ENCODE measurements at regions not wholly inside any gene's neighbourhood (a gene's known extent, or its start where the extent isn't known, plus 50 kb on each side); places are given as distances from the start of the nearest gene placed in this dataset.
"Not testable (repeated sequence)": the region's sequence is repeated elsewhere in the genome, so short reads cannot be mapped to it uniquely, and the experiment has no call there.

DNA sequence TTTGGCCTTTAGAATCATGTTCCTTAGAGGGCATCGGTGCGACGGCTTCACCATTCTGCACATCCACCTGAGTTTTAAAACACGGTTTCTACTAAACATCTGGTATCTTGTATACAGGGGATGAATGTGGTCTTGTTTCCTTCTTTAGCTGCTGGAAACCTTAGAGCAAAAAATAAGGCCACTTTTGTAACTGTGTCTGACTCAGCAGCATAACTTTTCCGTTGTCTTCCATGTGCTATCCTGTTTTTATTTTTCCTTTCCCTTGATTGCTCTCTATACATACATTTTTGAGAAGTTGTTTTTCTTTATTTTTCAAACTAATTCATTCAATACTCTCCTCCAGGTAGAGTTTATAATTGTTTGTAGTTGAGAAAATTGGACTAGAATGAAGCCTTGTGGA, 108.8 kb upstream of the PCED1B start:
- intact Hi-C loops (cut with DNase I; ENCODE audit: low total_unique reads), result no loop called here
- ATAC-seq, result peak; percentile 43 to 47

DNA sequence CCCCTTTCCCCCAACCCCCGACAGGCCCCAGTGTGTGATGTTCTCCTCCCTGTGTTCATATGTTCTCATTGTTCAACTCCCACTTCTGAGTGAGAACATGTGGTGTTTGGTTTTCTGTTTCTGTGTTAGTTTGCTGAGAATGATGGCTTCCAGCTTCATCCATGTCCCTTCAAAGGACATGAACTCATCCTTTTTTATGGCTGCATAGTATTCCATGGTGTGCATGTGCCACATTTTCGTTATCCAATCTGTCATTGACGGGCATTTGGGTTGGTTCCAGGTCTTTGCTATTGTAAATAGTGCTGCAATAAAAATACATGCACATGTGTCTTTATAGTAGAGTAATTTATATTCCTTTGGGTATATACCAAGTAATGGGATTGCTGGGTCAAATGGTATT, 105.5 kb upstream of the PCED1B start:
- H3K4me1 ChIP-seq; H3K9me3 ChIP-seq; in situ Hi-C loops (cut with MboI; ENCODE audit: low sequenced_read_pairs in 4 of 4); ATAC-seq; intact Hi-C loops (cut with DNase I; ENCODE audit: low total_unique reads); DNase-seq; H3K4me3 ChIP-seq; H3K27me3 ChIP-seq; H3K27ac ChIP-seq; H3K36me3 ChIP-seq: not testable (repeated sequence)

More for the DNA sequence above, 108.8 kb upstream of the PCED1B start:
- TF ChIP-seq POLR2A (IDR thresholded peaks at IDR 0.05), result no peak
- TF ChIP-seq, protein P1, sequence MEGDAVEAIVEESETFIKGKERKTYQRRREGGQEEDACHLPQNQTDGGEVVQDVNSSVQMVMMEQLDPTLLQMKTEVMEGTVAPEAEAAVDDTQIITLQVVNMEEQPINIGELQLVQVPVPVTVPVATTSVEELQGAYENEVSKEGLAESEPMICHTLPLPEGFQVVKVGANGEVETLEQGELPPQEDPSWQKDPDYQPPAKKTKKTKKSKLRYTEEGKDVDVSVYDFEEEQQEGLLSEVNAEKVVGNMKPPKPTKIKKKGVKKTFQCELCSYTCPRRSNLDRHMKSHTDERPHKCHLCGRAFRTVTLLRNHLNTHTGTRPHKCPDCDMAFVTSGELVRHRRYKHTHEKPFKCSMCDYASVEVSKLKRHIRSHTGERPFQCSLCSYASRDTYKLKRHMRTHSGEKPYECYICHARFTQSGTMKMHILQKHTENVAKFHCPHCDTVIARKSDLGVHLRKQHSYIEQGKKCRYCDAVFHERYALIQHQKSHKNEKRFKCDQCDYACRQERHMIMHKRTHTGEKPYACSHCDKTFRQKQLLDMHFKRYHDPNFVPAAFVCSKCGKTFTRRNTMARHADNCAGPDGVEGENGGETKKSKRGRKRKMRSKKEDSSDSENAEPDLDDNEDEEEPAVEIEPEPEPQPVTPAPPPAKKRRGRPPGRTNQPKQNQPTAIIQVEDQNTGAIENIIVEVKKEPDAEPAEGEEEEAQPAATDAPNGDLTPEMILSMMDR (IDR thresholded peaks at IDR 0.05 in 4 of 5, conservative IDR thresholded peaks at IDR 0.05 in 1 of 5), result no peak
- H3K27me3 ChIP-seq, result no peaks in the 10 kb centered on the region
- no peaks in the 10 kb centered on the region for H3K36me3 ChIP-seq
- in situ Hi-C loops (cut with MboI; ENCODE audit: low sequenced_read_pairs in 4 of 4), result no loop called here
- peaks cover 5% of the 10 kb centered on the region in 2 donors for H3K4me1 ChIP-seq
- peak overlapping the region in 2 of 4 donors; percentile 3 to 6 for H3K27ac ChIP-seq
- no peak overlapping the region for H3K4me3 ChIP-seq
- no peak for DNase-seq
- H3K9me3 ChIP-seq, result no peaks in the 10 kb centered on the region

DNA sequence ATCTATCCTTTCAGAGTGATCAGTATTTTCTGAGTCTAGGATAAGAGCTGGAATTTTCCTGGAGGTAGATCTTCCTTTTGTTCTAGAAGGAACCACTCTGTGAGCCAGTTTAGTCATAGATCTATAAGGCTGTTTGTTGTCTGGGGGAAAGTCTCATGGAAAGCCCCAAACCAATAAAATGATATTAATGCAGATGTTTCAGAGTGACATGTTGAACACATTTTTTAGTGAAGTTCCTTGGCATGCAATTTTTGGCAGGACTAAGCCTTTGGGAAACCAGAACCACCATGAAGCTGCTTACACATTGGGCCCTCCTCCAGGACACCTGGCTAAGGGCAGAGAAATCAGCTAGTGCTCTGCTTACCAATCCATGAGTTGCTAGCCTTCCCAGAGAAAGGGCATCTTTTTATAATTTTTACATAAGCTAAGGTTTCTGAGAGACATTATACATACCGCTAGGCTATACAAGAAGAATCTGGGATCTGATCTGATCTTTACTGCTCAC, 101.5 kb upstream of the PCED1B start:
- in situ Hi-C loops (cut with MboI; ENCODE audit: low sequenced_read_pairs in 4 of 4), result loop anchor here in 1 of 4 donors (25.0 kb wide), 1 partner anchor 816 kb away; no protein-coding TSS in a partner anchor

DNA sequence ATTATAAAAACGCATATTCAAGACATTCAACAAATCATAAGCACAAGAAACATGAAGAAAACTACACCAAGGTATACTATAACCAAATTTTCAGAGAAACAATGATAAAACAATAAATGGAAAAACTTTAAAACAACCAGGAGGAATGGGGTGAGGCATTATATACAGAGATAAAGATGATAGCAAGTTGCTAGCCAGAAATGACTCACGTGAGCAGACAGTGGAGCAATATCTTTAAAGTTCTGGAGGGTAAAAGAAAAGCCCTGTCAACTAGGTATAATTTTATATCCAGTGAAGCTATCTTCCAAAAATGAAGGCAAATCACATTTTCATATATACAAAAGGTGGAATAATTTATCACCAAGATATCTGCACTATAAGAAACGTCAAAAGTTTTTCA, 97.8 kb upstream of the PCED1B start:
- intact Hi-C loops (cut with DNase I; ENCODE audit: low total_unique reads), result no loop called here
- Histone ChIP-seq H3K36me3 (no peaks in the 10 kb centered on the region), H3K4me3 (no peak overlapping the region), H3K9me3 (no peaks in the 10 kb centered on the region), H3K27me3 (no peaks in the 10 kb centered on the region), H3K27ac (no peak overlapping the region), H3K4me1 (peaks cover 3 to 10% of the 10 kb centered on the region in 2 donors)
- TF ChIP-seq POLR2A (IDR thresholded peaks at IDR 0.05), result no peak
- TF ChIP-seq, protein P1 (IDR thresholded peaks at IDR 0.05 in 4 of 5, conservative IDR thresholded peaks at IDR 0.05 in 1 of 5), result no peak
- DNase-seq (no peak), ATAC-seq (no peak)
- in situ Hi-C loops (cut with MboI; ENCODE audit: low sequenced_read_pairs in 4 of 4), result loop anchor here in 1 of 4 donors (25.0 kb wide), 1 partner anchor 819 kb away; no protein-coding TSS in a partner anchor

More for the DNA sequence above, 101.5 kb upstream of the PCED1B start:
- H3K4me1 ChIP-seq, result no peaks in the 10 kb centered on the region
- no peaks in the 10 kb centered on the region for H3K27me3 ChIP-seq
- no peaks in the 10 kb centered on the region for H3K36me3 ChIP-seq
- no peak for ATAC-seq
- no peak overlapping the region for H3K4me3 ChIP-seq
- no peaks in the 10 kb centered on the region for H3K9me3 ChIP-seq
- intact Hi-C loops (cut with DNase I; ENCODE audit: low total_unique reads), result no loop called here
- H3K27ac ChIP-seq, result no peak overlapping the region
- TF ChIP-seq, protein P1 (IDR thresholded peaks at IDR 0.05 in 4 of 5, conservative IDR thresholded peaks at IDR 0.05 in 1 of 5), result no peak
- no peak for TF ChIP-seq POLR2A (IDR thresholded peaks at IDR 0.05)
- no peak for DNase-seq

DNA sequence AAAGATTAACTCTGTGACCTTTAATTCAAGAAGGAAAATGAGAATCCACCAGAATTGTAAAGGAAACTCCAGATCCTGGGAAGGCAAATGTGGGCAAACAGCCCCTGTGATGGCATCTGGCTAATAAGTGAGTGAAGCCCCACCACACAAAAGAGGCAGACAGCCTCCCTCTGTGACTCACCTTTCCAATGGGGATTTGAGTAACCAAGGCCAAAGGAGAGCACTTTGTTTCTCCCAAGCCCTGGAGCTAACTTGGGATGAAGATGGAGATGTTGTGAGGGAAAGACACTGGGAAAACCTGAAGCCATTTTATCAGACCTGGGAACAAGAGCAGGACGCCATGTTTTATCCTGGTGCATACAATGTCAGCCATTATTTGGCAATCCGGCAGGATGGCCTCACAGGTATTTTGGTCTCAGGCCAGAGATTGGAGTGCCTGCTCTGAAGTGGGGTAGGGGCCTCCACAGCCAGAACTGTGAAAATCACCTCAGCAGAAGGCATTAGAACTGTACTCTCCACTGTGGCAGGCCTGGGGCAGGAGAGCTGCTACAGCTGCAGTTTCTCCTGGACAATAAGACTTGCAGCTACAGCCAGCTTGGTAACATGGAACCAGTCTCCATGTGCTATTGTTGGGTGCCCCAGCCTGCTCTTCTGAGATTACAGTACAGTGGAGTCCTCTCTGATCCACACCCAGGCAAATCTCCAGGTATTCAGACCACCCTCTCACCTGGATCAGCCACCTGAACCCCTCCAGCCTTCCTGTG, 96.6 kb upstream of the PCED1B start:
- no peaks in the 10 kb centered on the region for H3K36me3 ChIP-seq
- TF ChIP-seq, protein P1 (IDR thresholded peaks at IDR 0.05 in 4 of 5, conservative IDR thresholded peaks at IDR 0.05 in 1 of 5), result no peak
- no peak for TF ChIP-seq POLR2A (IDR thresholded peaks at IDR 0.05)
- no peak overlapping the region for H3K27ac ChIP-seq
- in situ Hi-C loops (cut with MboI; ENCODE audit: low sequenced_read_pairs in 4 of 4), result loop anchor here in 1 of 4 donors (25.0 kb wide), 1 partner anchor 821 kb away; no protein-coding TSS in a partner anchor
- no peaks in the 10 kb centered on the region for H3K27me3 ChIP-seq
- H3K9me3 ChIP-seq, result no peaks in the 10 kb centered on the region
- H3K4me3 ChIP-seq, result no peak overlapping the region
- ATAC-seq (no peak), DNase-seq (no peak)
- intact Hi-C loops (cut with DNase I; ENCODE audit: low total_unique reads), result loop anchor here (1.0 kb wide), 1 partner anchor 641 kb away; no protein-coding TSS in a partner anchor
- H3K4me1 ChIP-seq, result peaks cover 3 to 10% of the 10 kb centered on the region in 2 donors
